ENCODE measurements at regions not wholly inside any gene's neighbourhood (a gene's known extent, or its start where the extent isn't known, plus 50 kb on each side); places are given as distances from the start of the nearest gene placed in this dataset.

DNA sequence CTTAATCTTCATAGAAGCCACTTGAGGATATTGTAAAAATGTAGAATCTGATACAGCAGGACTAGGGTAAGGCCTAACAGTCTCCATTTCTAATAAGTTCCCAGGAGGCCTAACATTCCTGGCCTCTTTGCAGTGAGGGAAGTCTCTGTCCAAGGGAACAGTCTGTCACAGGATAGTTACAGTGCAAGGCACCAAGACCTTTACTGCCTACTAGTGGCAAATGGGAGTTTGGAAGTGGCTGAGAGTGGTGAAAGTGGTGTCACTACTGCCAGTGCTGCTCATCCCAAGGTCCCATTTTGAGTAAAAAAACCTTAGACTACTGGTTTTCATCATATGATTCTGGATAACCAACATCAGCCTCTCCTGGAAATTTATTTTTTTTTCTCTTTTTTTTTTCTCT, 619.5 kb upstream of the SEMA3D start:
- TF ChIP-seq CTCF (IDR thresholded peaks at IDR 0.05) (no peak), EP300 (IDR thresholded peaks at IDR 0.05) (no peak), POLR2A (IDR thresholded peaks at IDR 0.05) (no peak)
